GM21423 (cell line): ENCODE measurements at regions not wholly inside any gene's neighbourhood (a gene's known extent, or its start where the extent isn't known, plus 50 kb on each side); places are given as distances from the start of the nearest gene placed in this dataset.
"Not testable (repeated sequence)": the region's sequence is repeated elsewhere in the genome, so short reads cannot be mapped to it uniquely, and the experiment has no call there.

ENCODE experiments used
- ATAC-seq: cut with Tn5 transposase; IDR thresholded peaks from one replicate; pipeline ENCODE4 v1.9.1; 2021; ENCODE audit warnings: mild to moderate bottlenecking, moderate library complexity; ENCODE audit not compliant: unreplicated experiment

GRCh38 chr7:13117103-13117502, 429.7 kb downstream of the ARL4A start:
- no peak for ATAC-seq

- no peak for ATAC-seq
Observed at GRCh38 chr7:13117592-13117991, 430.2 kb downstream of the ARL4A start.

GRCh38 chr7:13124629-13125028, 437.2 kb downstream of the ARL4A start:
- not testable (repeated sequence) for ATAC-seq

- ATAC-seq = no peak
Observed at GRCh38 chr7:13126347-13126746, 438.9 kb downstream of the ARL4A start.

- ATAC-seq = no peak
Observed at GRCh38 chr7:13130321-13130720, 442.9 kb downstream of the ARL4A start.

GRCh38 chr7:13130906-13131305, 443.5 kb downstream of the ARL4A start:
- not testable (repeated sequence) for ATAC-seq

- no peak for ATAC-seq
Observed at GRCh38 chr7:13132314-13132713, 444.9 kb downstream of the ARL4A start.

GRCh38 chr7:13136345-13136744, 448.9 kb downstream of the ARL4A start:
- not testable (repeated sequence) for ATAC-seq

- ATAC-seq = no peak
Observed at GRCh38 chr7:13139436-13139835, 452.0 kb downstream of the ARL4A start.

- no peak for ATAC-seq
Observed at GRCh38 chr7:13144673-13145072, 457.2 kb downstream of the ARL4A start.

GRCh38 chr7:13148548-13148947, 461.1 kb downstream of the ARL4A start:
- no peak for ATAC-seq

- no peak for ATAC-seq
Observed at GRCh38 chr7:13151978-13152377, 464.5 kb downstream of the ARL4A start.

- no peak for ATAC-seq
Observed at GRCh38 chr7:13152755-13153154, 465.3 kb downstream of the ARL4A start.

GRCh38 chr7:13153266-13153665, 465.8 kb downstream of the ARL4A start:
- no peak for ATAC-seq

- ATAC-seq = no peak
Observed at GRCh38 chr7:13153742-13154141, 466.3 kb downstream of the ARL4A start.

GRCh38 chr7:13155188-13155587, 467.8 kb downstream of the ARL4A start:
- no peak for ATAC-seq

- ATAC-seq = no peak
Observed at GRCh38 chr7:13159003-13159402, 471.6 kb downstream of the ARL4A start.

GRCh38 chr7:13159467-13160184, 472.2 kb downstream of the ARL4A start:
- no peak for ATAC-seq

- no peak for ATAC-seq
Observed at GRCh38 chr7:13161125-13161524, 473.7 kb downstream of the ARL4A start.

- no peak for ATAC-seq
Observed at GRCh38 chr7:13165854-13166253, 478.4 kb downstream of the ARL4A start.

GRCh38 chr7:13166801-13167200, 479.4 kb downstream of the ARL4A start:
- ATAC-seq = no peak

GRCh38 chr7:13169356-13169755, 481.9 kb downstream of the ARL4A start:
- no peak for ATAC-seq

- ATAC-seq = no peak
Observed at GRCh38 chr7:13174991-13175390, 487.6 kb downstream of the ARL4A start.
